Left lung (tissue), 4 donors: ENCODE measurements at regions not wholly inside any gene's neighbourhood (a gene's known extent, or its start where the extent isn't known, plus 50 kb on each side); places are given as distances from the start of the nearest gene placed in this dataset.
A peak's percentile ranks its signal among the peaks of the same experiment; 100 is the strongest.

Experiments
- ATAC-seq: fragments of 200-7000 bp; cut with Tn5 transposase; one replicate; pipeline ENCODE4 v1.9.1; 2020; ENCODE audit warnings: moderate library complexity
- DNase-seq, 4 donors: peaks; one replicate each; pipeline ENCODE4 v3.0.0-alpha.2; 2013 to 2020
- H3K27ac ChIP-seq, 2 donors: fragments of 200-600 bp; sonication (generic) in 1 of 2; one replicate each; pipeline versions ENCODE4 v1.5.0 to v1.8.0; 2020 to 2021
- H3K27me3 ChIP-seq, 2 donors: fragments of 200-600 bp; sonication (generic) in 1 of 2; one replicate each; pipeline versions ENCODE4 v1.5.0 to v1.8.0; 2020 to 2021
- H3K36me3 ChIP-seq, 2 donors: fragments of 200-600 bp; sonication (generic) in 1 of 2; one replicate each; pipeline versions ENCODE4 v1.5.0 to v1.8.0; 2020 to 2021
- H3K4me1 ChIP-seq, 2 donors: fragments of 200-600 bp; one replicate each; pipeline ENCODE4 v1.8.0; 2021
- H3K4me3 ChIP-seq, 2 donors: fragments of 200-600 bp; sonication (generic) in 1 of 2; one replicate each; pipeline versions ENCODE4 v1.5.0 to v1.8.0; 2020 to 2021; ENCODE audit warnings: mild to moderate bottlenecking in 1 of 2
- H3K9me3 ChIP-seq, 2 donors: fragments of 200-600 bp; sonication (generic) in 1 of 2; one replicate each; pipeline versions ENCODE4 v1.5.0 to v1.8.0; 2020 to 2021
- CTCF ChIP-seq, 2 donors: fragments of 200-600 bp; sonication (generic) in 1 of 2; IDR thresholded peaks; one replicate each; pipeline versions ENCODE4 v1.5.0 to v1.8.0; 2021; ENCODE audit warnings: antibody characterized with exemption in 2 of 2
- intact Hi-C, 2 donors: fragments of 100-400 bp; cut with DNase I; formaldehyde crosslinking; loops; one replicate each; pipeline versions ENCODE4 v1.11.2 to v1.14.2; 2022
- donor health status: DM: no; HTN: yes; CAD: no.
- donor health status: DM: no; HTN: no; CAD: no.

DNA sequence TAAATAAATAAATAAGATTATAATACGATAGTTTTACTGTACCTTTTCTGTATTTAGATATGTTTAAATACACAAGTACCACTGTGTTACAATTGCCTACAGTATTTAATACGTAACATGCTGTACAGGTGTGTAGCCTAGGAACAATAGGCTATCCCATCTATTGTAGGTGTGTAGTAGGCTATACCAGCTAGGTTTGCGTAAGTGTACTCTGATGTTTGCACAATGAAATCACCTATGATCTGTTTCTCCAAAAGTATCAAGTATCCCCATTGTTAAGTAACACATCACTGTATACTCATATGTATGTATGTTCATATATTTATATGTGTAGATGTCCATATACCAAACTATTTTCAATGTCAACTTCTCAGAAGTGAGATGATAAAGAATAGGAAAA, 118.2 kb upstream of the RND3 start:
- no peak for TF ChIP-seq CTCF (IDR thresholded peaks at IDR 0.05)
- intact Hi-C loops = no loop called here
- no peaks in the 10 kb centered on the region for H3K9me3 ChIP-seq
- H3K27ac ChIP-seq = no peak overlapping the region
- no peak for ATAC-seq
- no peaks in the 10 kb centered on the region for H3K4me1 ChIP-seq
- no peaks in the 10 kb centered on the region for H3K27me3 ChIP-seq
- DNase-seq = no peak
- no peaks in the 10 kb centered on the region for H3K36me3 ChIP-seq
- H3K4me3 ChIP-seq = no peak overlapping the region

- no peak for TF ChIP-seq CTCF (IDR thresholded peaks at IDR 0.05)
- Histone ChIP-seq H3K36me3 (no peaks in the 10 kb centered on the region), H3K27ac (peak overlapping the region in 1 of 2 donors; percentile 18), H3K4me1 (no peaks in the 10 kb centered on the region), H3K9me3 (no peaks in the 10 kb centered on the region), H3K4me3 (no peak overlapping the region), H3K27me3 (no peaks in the 10 kb centered on the region)
- intact Hi-C loops = no loop called here
- no peak for DNase-seq
- peak; percentile 77 for ATAC-seq
Measured at GRCh38 chr2:150601280-150602038, 114.0 kb upstream of the RND3 start.

- H3K27ac ChIP-seq = no peak overlapping the region
- no peak overlapping the region for H3K4me3 ChIP-seq
- no peaks in the 10 kb centered on the region for H3K9me3 ChIP-seq
- H3K36me3 ChIP-seq = no peaks in the 10 kb centered on the region
- peak in 1 of 2 donors; percentile 8 for TF ChIP-seq CTCF (IDR thresholded peaks at IDR 0.05)
- H3K27me3 ChIP-seq = no peaks in the 10 kb centered on the region
- H3K4me1 ChIP-seq = no peaks in the 10 kb centered on the region
- intact Hi-C loops = no loop called here
- ATAC-seq = no peak
- no peak for DNase-seq
Measured at GRCh38 chr2:150599889-150600288, 112.4 kb upstream of the RND3 start.

DNA sequence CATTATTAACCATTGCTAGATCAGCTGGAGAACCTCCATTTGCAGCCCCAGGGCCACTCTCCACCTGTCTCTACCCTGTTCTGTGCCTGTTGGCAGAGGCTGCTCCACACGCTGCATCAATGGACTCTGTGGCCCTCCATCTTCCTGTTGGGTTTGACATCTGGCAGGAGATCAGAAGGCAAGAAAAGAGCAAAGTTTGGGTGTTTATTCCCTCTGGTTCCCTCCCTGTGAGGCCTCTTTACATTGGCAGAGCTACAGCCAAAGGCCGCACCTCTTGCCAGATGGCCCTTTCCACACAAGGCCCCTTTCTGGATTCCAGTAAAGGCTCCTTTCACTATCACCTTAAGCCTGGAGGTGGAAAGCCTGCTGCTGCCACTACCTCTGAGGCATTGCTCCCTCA, 110.9 kb upstream of the RND3 start:
- intact Hi-C loops = no loop called here
- no peak for TF ChIP-seq CTCF (IDR thresholded peaks at IDR 0.05)
- Histone ChIP-seq H3K27me3 (no peaks in the 10 kb centered on the region), H3K4me3 (no peak overlapping the region), H3K4me1 (no peaks in the 10 kb centered on the region), H3K36me3 (no peaks in the 10 kb centered on the region), H3K27ac (no peak overlapping the region), H3K9me3 (no peaks in the 10 kb centered on the region)
- ATAC-seq (no peak), DNase-seq (no peak)

DNA sequence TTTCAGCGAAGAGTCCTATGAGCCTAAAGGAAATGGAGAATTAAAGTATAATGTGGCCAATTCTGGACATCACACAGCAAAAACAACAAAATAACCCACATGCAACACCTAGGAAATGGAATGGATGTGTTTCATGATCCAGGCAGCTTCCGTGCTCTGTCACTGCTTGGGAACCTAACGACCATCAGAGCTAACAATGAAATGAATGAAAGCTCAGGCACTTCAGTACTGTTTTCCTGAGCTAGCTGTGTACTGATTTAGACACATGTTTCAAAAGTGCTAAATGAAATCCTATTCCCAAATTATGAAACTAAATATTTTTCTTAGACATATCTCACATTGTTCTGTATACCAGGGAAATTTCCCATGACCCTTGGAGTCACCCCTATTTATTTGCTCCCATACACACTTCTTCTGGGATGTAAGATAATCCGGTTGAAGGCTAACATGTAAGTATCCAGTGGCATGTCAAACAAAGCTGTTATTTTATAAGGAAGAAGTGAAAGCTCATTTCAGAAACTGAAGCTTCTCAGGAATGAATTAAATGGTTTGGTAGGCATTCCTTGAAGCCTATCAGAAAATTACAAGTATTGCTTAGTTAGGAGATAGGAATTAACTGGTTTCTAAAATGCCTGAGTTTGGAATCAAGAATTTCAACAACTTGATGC, 108.5 kb upstream of the RND3 start:
- no peak for TF ChIP-seq CTCF (IDR thresholded peaks at IDR 0.05)
- Histone ChIP-seq H3K36me3 (no peaks in the 10 kb centered on the region), H3K27me3 (no peaks in the 10 kb centered on the region), H3K9me3 (no peaks in the 10 kb centered on the region), H3K4me3 (no peak overlapping the region), H3K27ac (no peak overlapping the region), H3K4me1 (no peaks in the 10 kb centered on the region)
- intact Hi-C loops = no loop called here
- no peak for DNase-seq
- no peak for ATAC-seq
